NCI-H1436 (cell line): ENCODE measurements at regions not wholly inside any gene's neighbourhood (a gene's known extent, or its start where the extent isn't known, plus 50 kb on each side); places are given as distances from the start of the nearest gene placed in this dataset.

ENCODE experiments used
- DNase-seq: peaks from one replicate; lab custom pipeline; 2025; lab: John Stamatoyannopoulos, UW

DNA sequence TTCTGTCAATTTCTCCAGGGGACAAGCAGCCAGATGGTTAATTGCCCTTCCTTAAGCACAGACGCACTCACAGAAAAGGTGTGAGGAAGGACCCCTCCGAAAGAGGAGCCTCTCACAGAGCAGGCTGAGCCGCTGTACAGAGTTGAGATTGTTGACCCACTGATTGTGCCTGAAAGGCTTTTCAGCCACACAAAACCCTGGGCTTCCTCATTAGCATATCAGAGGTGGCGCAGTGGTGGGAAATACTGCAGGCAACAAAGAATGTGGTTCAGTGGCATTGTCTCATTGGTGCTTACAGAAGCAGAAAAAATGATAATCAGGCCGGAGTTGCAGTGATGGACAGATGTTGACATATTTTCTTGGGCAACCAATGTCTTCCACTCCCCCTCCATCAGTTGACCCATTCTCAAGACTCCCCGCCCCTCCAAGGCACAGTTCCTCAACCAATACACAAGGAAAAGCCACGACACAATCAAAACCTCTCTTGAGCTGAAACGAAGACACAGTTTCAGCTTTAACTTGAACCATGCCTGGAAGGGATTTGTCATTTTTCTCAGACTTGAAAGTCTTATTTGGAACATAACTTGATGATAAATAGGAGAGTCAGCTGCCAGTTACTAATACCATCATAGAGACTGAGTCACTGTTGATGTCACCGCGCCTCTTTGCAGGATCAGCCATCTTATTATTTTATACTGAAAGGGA, 53.1 kb downstream of the ATXN3L start:
- no peak for DNase-seq

DNA sequence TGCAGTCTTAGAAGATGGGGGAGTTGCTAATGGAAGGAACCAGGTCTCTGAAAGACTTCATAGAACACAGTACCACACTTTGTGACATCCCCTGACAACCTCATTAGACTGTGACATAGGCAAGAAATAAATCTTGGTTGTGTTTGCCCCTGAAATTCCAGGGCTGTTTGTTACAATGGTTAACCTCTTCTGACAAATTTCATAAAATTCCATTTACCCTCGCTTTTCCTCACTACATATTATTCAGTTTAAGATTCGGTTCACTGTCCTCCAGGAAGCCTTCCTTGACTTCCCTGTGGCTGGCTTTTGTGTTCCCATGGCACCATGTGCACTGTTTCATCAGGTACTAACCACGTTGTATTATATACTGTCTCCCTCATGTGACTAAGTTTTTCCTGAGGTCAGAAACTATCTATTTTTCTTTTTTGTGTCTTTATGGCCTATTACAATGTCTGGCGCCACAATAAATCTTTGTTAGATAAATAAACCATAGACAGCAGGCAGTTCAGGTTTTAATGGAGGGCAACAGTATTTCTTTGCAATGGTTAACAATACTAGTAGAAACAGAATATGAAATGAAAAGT, 54.2 kb downstream of the ATXN3L start:
- no peak for DNase-seq

DNA sequence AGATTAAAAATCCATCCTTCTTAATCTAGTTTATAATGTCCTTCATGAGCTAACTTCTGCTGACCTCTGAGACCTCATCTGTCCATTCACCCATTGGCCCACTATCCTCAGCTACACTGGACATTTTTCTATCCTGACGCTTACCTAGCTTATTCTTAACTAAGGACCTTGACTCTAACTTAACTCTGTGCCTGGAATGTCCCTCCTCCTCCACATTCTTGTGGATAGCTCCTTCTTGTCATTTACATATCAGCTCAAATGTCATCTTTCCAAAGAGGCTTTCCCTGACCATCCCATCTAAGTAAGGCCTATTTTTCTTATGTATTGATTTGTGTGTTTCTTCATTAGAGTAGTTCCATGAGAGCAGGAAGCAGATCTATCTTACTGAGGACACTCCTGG, 54.7 kb downstream of the ATXN3L start:
- no peak for DNase-seq

DNA sequence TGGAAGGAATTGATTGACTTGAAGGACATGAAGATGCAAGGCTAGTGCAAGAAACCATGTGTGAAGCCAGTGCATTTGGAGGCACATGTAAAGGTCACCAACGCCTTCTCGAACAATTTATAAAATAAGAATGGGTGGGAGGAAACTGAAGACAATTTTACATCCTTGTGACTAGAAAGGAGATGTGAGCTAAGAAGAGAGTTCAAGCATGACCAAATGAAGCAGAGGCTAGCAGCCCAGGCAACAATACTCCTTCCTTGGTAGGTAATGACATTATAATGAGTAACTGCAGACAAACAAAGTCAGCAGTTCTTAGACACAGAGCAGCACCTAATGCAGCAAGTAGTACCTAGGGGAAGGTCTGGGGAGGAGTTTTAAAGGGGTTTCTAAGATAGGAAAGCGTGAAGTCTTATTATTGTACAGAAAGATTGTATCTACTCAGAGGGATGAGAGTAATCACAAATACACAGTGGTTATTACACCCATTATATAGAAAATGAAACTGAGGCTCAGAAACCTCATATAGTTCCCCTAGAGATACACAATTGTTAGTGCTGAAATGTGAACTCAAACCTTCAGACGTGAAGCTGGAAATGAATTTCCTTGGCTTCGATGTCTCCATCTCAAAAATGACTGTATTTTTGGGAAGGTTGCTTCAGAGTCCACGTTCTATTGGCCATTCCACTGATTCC, 56.1 kb downstream of the ATXN3L start:
- no peak for DNase-seq

DNA sequence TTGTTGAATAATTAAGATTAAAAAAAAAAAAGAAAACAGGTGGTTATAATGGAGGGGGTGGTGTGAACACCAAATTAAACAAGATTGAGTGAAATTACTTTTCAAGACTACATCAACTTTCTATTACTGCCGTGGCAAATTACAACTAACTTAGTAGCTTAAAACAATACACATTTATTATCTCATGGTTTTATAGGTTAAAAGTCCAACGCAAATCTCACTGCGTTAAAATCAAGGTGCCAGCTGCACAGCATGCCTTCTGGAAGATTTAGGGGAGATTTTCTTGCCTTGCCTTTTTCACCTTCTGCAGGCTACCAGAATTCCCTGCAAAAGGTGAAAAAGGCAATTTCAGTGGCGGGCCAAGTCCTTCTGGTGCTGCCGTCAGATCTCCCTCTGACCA, 58.5 kb downstream of the ATXN3L start:
- DNase-seq: no peak

DNA sequence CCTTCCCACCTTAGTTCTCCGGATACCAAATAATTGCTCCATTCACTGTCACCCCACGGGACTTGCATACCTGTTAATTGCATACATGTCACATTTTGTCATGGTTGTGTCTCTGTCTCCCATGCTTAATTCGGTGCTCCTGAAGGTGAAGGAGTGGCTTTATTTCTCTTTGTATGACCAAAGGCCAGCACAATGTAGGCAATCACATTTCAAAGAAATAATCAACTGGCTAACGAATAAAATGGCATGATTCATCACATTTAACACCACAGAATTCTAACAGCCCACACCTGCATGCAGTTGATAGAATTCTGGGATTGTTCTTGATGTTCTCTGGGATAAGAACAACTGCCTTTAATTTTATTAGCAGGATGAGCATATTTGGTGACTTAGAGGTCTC, 59.3 kb downstream of the ATXN3L start:
- DNase-seq: no peak

DNA sequence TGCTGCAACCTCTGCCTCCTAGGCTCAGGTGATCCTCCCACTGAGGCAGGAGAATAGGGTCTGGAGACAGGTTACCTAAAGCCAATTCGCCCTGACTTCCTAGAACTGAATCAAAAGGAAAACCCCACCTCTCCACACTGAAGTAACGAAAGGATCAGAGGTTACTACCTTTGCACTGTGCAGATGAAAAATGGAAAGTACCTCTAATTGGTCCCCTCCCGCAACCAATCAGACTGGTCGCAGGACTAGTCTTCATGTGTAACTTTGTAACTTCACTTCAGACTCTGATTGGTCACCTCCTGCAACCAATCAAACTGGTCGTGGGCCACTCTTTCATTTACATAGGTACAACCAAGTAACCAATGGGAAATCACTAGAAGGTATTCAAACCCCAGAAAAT, 61.1 kb downstream of the ATXN3L start:
- DNase-seq: no peak

DNA sequence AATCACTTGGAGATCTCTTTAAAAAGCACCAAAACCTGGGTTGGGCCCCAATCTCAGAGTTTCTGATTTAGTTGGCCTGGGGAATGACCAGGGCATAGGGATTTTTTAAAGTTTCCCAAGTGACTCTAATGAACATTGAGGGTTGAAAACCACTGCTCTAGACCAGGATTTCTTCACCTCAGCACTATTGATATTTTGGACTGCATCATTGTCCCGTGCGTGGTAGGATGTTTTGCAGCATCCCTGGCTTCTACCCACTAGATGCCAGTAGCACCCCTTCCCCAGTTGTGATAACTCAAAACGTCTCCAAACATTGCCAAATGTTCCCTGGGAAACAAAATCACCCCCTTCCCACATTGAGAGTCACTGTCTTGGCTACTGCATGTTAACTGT, 61.8 kb downstream of the ATXN3L start:
- no peak for DNase-seq

DNA sequence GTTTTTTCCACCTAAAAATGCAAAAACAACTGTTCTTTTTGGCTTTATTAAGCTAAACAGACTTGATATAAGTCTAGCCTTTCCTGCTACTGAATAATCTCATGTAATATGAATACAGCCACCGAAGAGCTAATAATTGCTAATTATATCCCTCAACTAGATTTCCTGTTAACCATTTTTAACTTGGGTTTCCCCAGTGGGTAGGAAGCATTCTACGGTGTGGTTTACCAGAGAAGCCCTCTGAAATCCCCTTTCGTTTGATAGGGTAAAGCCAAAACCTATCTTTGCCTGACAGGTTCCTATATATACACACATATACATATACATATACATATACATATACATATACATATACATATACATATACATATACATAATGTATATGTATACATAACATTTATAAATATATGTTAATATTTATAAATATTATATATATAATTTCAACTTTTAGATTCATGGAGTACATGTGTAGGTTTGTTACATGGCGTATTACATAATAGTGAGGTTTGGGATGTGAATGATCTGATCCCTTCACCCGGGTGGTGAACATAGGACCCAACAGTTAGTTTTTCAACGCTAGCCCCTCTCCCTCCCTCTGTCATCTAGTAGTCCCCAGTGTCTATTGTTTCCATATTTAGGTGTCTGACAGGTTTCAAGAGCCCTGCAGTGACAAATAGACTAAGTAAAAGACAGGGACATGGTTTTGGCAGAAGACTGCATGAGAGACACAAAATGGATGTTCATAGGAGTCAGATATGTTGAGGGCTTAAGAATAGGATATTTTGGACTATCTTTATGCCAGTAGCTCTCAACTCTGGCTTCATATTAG, 62.4 kb downstream of the ATXN3L start:
- no peak for DNase-seq

DNA sequence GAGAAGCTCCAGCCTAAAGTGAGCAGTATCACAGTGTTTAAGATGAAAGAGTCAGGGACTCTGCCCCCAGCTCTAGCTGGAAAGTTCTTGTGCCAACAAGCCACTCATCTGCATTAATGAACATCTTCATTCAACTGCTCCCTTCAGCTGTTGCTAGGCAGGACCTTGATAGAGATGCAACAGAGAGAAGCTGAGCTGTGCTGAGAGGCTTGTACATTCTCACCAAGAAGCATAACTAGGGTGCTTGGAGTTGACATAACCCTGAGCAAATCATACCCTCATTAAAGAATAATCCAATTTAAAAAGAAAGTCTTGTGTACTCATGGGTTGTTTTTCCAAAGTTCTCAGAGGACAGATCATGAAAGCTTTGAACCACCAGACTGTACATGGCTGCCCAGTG, 63.2 kb downstream of the ATXN3L start:
- DNase-seq: no peak

DNA sequence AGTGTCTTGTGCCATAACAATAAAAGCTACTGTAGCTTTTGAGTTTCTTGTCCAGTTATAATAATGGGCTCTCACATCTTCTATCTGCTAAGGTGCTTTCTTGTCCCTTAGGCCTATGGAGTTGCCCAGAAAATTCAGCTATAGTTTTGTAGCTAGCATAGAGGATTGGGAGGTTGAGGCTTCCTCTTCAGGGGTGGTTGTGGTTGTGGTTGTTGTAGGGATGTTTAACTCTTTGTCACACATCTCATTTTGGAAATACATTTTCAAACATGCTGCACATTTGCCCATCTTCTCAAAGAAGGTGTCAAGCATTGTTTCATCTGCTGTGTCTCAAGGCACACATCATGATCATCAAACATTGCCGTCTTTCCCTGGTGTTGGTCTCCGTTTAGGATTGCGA, 65.0 kb downstream of the ATXN3L start:
- DNase-seq: no peak

DNA sequence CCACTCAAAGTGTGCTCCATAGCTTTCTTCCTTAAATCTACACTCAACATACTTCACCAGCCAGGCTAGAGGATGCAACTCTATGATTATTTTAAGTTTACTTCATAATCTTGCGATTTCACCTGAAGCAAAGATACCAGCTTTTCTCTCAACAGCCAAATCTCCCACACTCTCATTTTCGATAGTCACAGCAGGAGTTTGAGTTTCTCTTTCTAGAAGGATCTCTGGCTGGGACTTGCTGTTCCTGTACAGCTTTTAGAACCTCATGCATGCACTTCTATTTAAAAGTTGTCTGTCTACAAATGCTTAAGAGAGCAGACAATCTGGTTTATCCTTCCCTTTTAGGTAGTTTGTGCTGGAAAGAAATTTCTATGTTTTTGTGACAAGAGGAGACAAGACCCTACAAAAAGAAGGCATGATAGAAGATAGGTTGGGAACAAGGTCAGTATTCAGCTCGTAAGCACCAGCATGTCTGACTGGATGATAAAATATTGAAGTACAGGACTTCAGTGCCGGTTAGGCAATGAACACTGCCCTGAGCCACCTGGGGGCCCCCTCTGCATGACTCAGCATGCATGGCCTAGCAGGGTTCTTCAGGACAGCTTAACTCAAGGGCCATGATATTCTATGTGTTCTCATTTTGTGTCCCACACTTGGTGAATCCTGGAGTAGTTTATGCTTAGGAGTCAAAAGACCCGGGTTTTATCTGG, 65.6 kb downstream of the ATXN3L start:
- DNase-seq: no peak

DNA sequence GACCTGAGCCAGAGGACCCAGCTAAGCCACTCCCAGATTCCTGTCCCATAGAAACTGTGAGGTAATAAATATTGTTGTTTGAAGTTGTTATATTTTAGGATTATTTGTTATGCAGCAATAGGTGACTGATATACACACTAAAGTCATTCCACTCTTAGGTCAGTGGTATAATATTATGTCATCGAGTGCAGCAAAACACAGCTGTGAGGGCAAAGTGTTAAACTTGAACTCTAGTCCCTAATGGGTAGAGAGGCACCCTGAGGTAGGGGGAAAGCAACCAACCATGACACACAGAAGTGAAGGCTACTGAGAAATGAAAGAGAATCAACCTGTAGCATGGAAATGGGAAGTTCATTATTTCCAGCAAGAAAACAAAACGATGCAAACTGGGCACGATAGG, 66.6 kb downstream of the ATXN3L start:
- no peak for DNase-seq

DNA sequence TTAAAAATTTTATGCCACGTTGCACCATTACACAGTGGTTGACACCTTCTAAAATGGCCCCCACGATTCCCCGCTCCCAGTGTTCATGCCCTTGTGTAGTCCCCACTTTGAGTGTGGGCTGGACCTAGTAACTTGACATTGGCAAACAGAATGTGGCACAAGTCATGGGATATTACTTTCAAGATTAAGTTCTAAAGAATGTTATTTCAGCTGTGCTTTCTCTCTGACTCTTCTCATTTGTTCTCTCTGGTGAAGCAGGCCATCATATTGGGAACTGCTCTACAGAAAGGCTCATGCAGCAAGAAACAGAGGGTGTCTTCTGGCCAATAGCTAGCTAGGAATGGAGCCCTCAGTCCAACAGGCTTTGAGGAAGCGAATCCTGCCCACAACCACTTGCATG, 67.1 kb downstream of the ATXN3L start:
- no peak for DNase-seq

DNA sequence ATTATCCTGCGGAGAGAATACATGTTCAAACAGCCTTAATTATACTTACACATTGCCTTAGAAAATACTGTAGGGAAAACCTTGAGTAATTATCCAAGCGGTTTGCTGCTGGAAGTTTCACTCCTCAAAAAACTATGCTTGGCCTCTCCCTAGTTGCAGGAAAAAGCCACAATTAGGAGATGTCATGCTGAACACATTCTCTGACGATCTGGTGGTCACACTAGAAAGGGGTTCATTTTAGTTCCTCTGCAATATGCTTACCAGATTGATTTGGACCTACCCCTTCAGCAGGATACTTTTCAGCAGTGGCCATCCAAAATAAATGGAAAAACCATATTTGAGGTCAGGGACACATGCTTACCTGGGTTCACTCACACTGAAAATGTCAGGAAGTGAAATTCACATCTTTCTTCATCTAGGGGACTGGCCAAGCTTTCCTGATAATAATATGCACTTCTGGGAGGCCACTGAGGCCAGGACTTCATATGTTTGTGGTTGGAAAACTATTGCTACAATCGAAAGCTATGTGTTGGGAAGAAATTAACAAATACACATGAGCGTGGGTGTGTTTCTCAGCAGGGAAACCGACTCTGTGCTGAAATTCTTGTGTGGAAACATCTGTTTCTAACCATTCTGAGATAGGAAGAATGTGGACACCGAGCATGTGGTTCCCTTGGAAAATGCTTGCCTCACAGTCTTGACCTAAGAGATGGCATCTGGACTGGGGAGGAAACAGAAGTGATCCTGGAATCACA, 68.8 kb downstream of the ATXN3L start:
- DNase-seq: no peak

DNA sequence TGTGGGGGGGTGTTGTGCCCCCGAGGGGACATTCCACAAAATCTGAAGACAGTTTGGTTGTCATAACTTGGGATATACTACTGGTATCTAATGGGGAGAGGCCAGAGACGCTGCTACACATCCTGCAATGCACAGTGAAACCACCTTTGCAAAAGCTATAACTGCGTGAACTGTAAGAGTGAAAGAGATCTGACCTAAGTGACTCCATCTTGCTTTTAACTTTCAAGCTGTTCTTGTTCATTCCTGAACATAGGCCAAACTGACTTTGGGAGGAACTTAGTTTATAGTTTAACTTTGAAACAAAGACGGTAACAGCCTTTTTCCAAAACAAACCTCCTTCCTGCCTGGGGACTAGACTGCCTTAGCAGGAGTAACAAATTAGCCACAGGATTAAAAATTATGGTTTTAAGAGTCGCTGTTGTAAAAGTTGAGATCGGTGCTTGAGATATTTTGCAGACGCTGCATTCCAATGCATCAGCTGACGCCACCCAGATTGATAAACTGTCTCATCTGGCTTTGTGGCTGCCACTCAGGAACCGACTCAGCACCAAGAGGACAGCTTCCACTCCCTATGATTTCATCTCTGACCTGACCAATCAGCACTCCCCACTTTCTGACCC, 70.9 kb downstream of the ATXN3L start:
- DNase-seq: no peak

DNA sequence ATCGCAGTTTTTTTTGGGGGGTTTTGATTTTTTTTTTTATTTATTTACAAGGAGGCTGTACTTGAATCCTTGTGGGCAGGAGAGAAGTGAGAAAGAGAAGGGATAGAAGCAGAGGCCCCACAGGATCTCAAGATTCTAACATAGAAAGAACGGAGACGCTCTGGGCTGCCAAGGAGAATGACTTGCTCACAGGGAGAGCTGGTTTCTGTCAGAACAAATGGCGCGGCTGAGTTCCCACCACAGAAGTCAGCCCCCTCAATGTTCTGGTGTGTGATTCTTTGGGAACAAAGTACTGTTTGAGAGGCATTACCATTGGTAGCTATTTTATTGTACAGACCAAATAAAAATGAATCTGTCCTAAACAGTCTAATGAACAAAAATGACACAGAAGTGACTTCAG, 80.6 kb downstream of the ATXN3L start:
- DNase-seq: no peak

DNA sequence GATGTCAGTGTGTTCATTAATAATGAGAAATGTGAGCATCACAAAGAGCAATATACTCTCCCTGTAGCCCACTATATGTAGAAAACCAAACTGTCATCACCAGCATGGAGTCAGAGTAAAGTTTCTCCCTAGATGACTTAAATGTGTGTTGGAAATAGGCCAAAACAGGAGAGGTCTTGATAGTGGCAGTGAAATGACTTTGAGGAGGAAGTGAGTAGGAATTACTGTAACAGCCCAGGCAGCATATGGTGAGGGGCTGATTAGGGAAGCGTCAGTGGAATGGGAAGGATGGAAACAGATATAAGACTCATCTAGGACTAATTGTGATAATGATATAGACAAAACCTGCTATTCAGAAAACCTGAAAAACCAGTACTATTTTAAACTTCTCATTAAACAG, 83.9 kb downstream of the ATXN3L start:
- no peak for DNase-seq

DNA sequence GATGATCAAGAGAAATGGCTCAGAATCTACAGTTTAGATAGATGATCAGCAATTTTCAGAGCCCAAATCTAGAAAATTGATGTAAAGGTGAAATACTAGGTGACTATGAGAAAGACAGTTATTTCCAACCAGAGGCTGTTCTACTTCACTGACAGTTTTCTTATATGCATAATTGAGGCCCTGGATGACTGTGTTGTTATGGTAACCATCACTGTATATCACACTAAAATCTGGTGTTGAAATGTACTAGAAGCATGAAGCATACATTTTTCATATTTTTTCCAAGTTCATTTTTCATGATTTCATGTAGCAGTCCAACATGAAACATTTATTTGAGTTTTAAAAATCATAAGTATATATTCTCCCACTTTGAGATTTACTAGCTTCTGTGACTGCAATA, 87.4 kb downstream of the ATXN3L start:
- DNase-seq: no peak

DNA sequence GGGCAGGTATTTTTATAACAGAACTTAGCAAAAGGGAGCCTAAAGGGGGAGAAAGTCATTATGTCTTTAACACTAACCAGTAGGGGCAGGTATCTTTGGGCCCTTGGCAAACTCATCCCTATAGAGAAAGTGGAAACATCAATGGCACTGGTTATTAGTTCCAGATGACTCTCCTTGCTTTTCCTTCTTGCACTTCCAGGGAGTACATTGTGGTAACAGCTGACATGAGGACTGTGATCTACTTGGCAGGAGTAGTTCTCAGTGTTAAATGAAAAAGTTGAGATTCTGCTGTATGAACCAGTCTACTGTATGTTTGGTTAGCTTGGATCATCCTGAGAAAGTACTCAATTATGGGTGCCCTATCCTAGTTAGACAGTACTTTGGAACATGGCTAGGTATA, 93.6 kb downstream of the ATXN3L start:
- DNase-seq: no peak
